MM.1S (cell line): ENCODE measurements at regions not wholly inside any gene's neighbourhood (a gene's known extent, or its start where the extent isn't known, plus 50 kb on each side); places are given as distances from the start of the nearest gene placed in this dataset.

ENCODE experiments used
- EZH2 ChIP-seq: fragments of 300-600 bp; sonication (generic); optimal IDR thresholded peaks from 2 replicates; pipeline ENCODE3; 2017; ENCODE audit warnings: low read depth, mild to moderate bottlenecking, antibody characterized with exemption, low read length, mixed read lengths
- EZH2phosphoT487 ChIP-seq: fragments of 300-600 bp; sonication (generic); IDR thresholded peaks from 2 replicates; pipeline ENCODE4 v1.6.1; 2018; ENCODE audit warnings: antibody characterized with exemption, low read length
- TF ChIP-seq, protein P1 (sequence below): fragments of 300-600 bp; sonication (generic); IDR thresholded peaks from 2 replicates; pipeline ENCODE4 v1.5.1; 2016; ENCODE audit warnings: antibody characterized with exemption, low read length, mixed read lengths

DNA sequence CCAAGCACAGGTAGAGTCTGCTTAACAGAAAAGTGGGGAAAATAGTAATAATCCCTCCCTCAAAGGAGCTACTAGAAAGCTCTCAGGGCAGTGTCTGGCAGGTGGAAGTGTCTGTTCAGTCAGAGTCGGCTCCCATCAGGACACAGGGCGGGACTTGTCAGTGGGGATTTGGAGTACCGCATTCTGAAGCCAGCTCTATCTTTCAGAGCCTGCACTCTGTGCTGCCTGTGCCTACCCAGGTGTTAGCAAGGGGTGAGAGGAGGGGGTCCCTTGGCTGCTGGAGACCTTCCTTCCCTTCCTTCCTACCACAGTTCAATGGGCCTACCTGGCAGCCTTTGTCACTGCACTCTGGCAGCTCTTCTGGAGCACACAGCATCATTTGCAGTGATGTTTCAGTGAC, 615.5 kb downstream of the AJAP1 start:
- TF ChIP-seq EZH2phosphoT487 = no peak
- TF ChIP-seq, protein P1, sequence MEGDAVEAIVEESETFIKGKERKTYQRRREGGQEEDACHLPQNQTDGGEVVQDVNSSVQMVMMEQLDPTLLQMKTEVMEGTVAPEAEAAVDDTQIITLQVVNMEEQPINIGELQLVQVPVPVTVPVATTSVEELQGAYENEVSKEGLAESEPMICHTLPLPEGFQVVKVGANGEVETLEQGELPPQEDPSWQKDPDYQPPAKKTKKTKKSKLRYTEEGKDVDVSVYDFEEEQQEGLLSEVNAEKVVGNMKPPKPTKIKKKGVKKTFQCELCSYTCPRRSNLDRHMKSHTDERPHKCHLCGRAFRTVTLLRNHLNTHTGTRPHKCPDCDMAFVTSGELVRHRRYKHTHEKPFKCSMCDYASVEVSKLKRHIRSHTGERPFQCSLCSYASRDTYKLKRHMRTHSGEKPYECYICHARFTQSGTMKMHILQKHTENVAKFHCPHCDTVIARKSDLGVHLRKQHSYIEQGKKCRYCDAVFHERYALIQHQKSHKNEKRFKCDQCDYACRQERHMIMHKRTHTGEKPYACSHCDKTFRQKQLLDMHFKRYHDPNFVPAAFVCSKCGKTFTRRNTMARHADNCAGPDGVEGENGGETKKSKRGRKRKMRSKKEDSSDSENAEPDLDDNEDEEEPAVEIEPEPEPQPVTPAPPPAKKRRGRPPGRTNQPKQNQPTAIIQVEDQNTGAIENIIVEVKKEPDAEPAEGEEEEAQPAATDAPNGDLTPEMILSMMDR = no peak
- no peak for TF ChIP-seq EZH2
